Lower leg skin (tissue), 3 donors: ENCODE measurements at regions not wholly inside any gene's neighbourhood (a gene's known extent, or its start where the extent isn't known, plus 50 kb on each side); places are given as distances from the start of the nearest gene placed in this dataset.

Experiments used
- CTCF ChIP-seq, 3 donors: fragments of 450-650 bp; IDR thresholded peaks; one replicate each; pipeline ENCODE4 v1.5.1; 2016; ENCODE audit warnings: antibody characterized with exemption in 3 of 3, mild to moderate bottlenecking in 3 of 3, moderate library complexity in 2 of 3
- POLR2A ChIP-seq, 2 donors: fragments of 450-650 bp; IDR thresholded peaks; one replicate each; pipeline ENCODE4 v1.6.1; 2016 to 2017; ENCODE audit warnings: antibody characterized with exemption in 2 of 2, mild to moderate bottlenecking in 1 of 2, moderate library complexity in 1 of 2

- TF ChIP-seq POLR2A (IDR thresholded peaks at IDR 0.05) (no peak), CTCF (IDR thresholded peaks at IDR 0.05) (no peak)
These were observed 235.1 kb downstream of the ARHGAP12 start for GRCh38 chr10:31693491-31693890.
